Caco-2 (cell line): ENCODE measurements at regions not wholly inside any gene's neighbourhood (a gene's known extent, or its start where the extent isn't known, plus 50 kb on each side); places are given as distances from the start of the nearest gene placed in this dataset.

Experiments used
- BruUV-seq: library from RNA; stranded (reverse); fragments of 400-500 nt; replicated peaks from 2 replicates; lab custom pipeline; 2021; lab: Mats Ljungman, UMichigan
- CTCF ChIA-PET: fragments of 300-600 bp; sonication (Branson Sonifier 250); formaldehyde crosslinking; loops from one replicate; lab custom pipeline; 2022; ENCODE audit warnings: antibody characterized with exemption; lab: Charles Lee
- POLR2A ChIA-PET: fragments of 300-600 bp; sonication (Branson Sonifier 250); formaldehyde crosslinking; loops from one replicate; lab custom pipeline; 2022; ENCODE audit warnings: antibody characterized with exemption; lab: Charles Lee
- DNase-seq, 2 experiments: peaks; one replicate each; pipeline versions ENCODE4 v3.0.0 to v3.0.0-alpha.2; 2020 to 2022
- H3K27me3 ChIP-seq: replicated peaks from 2 replicates; pipeline ENCODE4 v1.6.0; 2011; ENCODE audit warnings: low read length; ENCODE audit not compliant: control insufficient read depth, insufficient read depth
- H3K36me3 ChIP-seq: 2 replicates; pipeline ENCODE4 v1.5.1; 2011; ENCODE audit warnings: low read length; ENCODE audit not compliant: control insufficient read depth, insufficient read depth
- H3K4me1 ChIP-seq: fragments of 250-450 bp; sonication (Bioruptor Pico); 2 replicates; pipeline ENCODE4 v1.5.1; 2020; ENCODE audit warnings: mild to moderate bottlenecking
- H3K4me3 ChIP-seq: 2 replicates; pipeline ENCODE4 v1.5.1; 2011; ENCODE audit warnings: low read depth, mild to moderate bottlenecking, control low read depth, low read length
- H3K9me3 ChIP-seq: fragments of 250-450 bp; sonication (Bioruptor Pico); 2 replicates; pipeline ENCODE4 v1.5.1; 2020; ENCODE audit warnings: mild to moderate bottlenecking, moderate library complexity
- H3K27ac Mint-ChIP-seq: one replicate; pipeline ENCODE4 v1.8.0; 2022; ENCODE audit warnings: mixed read lengths; ENCODE audit not compliant: unreplicated experiment
- H3K27me3 Mint-ChIP-seq: one replicate; pipeline ENCODE4 v1.8.0; 2022; ENCODE audit warnings: mixed read lengths; ENCODE audit not compliant: insufficient read depth, unreplicated experiment
- H3K36me3 Mint-ChIP-seq: one replicate; pipeline ENCODE4 v1.8.0; 2022; ENCODE audit warnings: mild to moderate bottlenecking, mixed read lengths; ENCODE audit not compliant: insufficient read depth, unreplicated experiment
- H3K4me1 Mint-ChIP-seq: one replicate; pipeline ENCODE4 v1.8.0; 2022; ENCODE audit warnings: low read depth, mixed read lengths; ENCODE audit not compliant: unreplicated experiment
- H3K4me3 Mint-ChIP-seq: one replicate; pipeline ENCODE4 v1.8.0; 2022; ENCODE audit warnings: mild to moderate bottlenecking, moderate library complexity, mixed read lengths; ENCODE audit not compliant: unreplicated experiment
- H3K9me3 Mint-ChIP-seq: one replicate; pipeline ENCODE4 v1.8.0; 2022; ENCODE audit warnings: mixed read lengths; ENCODE audit not compliant: unreplicated experiment
- intact Hi-C: fragments of 100-400 bp; cut with micrococcal nuclease; formaldehyde crosslinking; loops from one replicate; pipeline ENCODE4 v1.10.0; 2022; ENCODE audit not compliant: unreplicated experiment
- TF ChIP-seq, protein P1 (sequence below), 2 experiments: fragments of 200-600 bp in 1 of 2; IDR thresholded peaks; 1 replicate in 1 of 2; 2 replicates in 1 of 2; pipeline versions ENCODE4 v1.5.1 to v1.8.0; 2011 to 2022; ENCODE audit warnings: antibody characterized with exemption in 1 of 2, control low read depth in 1 of 2, inconsistent platforms in 1 of 2, low read depth in 1 of 2, low read length in 1 of 2, mild to moderate bottlenecking in 1 of 2, moderate library complexity in 1 of 2; ENCODE audit not compliant: insufficient read depth in 1 of 2, severe bottlenecking in 1 of 2, unreplicated experiment in 1 of 2

GRCh38 chr13:38415233-38415632 lies 65.6 kb downstream of the UFM1 start:
- TF ChIP-seq, protein P1, sequence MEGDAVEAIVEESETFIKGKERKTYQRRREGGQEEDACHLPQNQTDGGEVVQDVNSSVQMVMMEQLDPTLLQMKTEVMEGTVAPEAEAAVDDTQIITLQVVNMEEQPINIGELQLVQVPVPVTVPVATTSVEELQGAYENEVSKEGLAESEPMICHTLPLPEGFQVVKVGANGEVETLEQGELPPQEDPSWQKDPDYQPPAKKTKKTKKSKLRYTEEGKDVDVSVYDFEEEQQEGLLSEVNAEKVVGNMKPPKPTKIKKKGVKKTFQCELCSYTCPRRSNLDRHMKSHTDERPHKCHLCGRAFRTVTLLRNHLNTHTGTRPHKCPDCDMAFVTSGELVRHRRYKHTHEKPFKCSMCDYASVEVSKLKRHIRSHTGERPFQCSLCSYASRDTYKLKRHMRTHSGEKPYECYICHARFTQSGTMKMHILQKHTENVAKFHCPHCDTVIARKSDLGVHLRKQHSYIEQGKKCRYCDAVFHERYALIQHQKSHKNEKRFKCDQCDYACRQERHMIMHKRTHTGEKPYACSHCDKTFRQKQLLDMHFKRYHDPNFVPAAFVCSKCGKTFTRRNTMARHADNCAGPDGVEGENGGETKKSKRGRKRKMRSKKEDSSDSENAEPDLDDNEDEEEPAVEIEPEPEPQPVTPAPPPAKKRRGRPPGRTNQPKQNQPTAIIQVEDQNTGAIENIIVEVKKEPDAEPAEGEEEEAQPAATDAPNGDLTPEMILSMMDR (IDR thresholded peaks at IDR 0.05; ENCODE audit: insufficient read depth in 1 of 2, low read depth in 1 of 2, low read length in 1 of 2, severe bottlenecking in 1 of 2, unreplicated experiment in 1 of 2) = no peak
- H3K4me1 Mint-ChIP-seq = no peaks in the 10 kb centered on the region
- POLR2A ChIA-PET = no interaction called here
- H3K4me3 ChIP-seq = no peak overlapping the region
- CTCF ChIA-PET = no interaction called here
- H3K9me3 ChIP-seq = no peaks in the 10 kb centered on the region; the same call in 1 of the 2 replicates
- no peak overlapping the region for H3K27ac Mint-ChIP-seq
- H3K4me1 ChIP-seq = no peaks in the 10 kb centered on the region
- H3K27me3 ChIP-seq = no peaks in the 10 kb centered on the region
- no peaks in the 10 kb centered on the region for H3K27me3 Mint-ChIP-seq
- H3K9me3 Mint-ChIP-seq = no peaks in the 10 kb centered on the region
- H3K36me3 ChIP-seq = no peaks in the 10 kb centered on the region
- H3K4me3 Mint-ChIP-seq = no peak overlapping the region
- no peaks in the 10 kb centered on the region for H3K36me3 Mint-ChIP-seq
- DNase-seq = no peak
- BruUV-seq = no TSS peak
- intact Hi-C loops = loop anchor here (10.0 kb wide), 2 partner anchors 190 to 360 kb away; no protein-coding TSS in a partner anchor

- DNase-seq = no peak
- no peaks in the 10 kb centered on the region for H3K4me1 Mint-ChIP-seq
- H3K27ac Mint-ChIP-seq = no peak overlapping the region
- intact Hi-C loops = loop anchor here (1.0 to 10.0 kb wide), 4 partner anchors 52 to 362 kb away; no protein-coding TSS in a partner anchor
- no peaks in the 10 kb centered on the region for H3K4me1 ChIP-seq
- H3K9me3 Mint-ChIP-seq = no peaks in the 10 kb centered on the region
- H3K27me3 ChIP-seq = no peaks in the 10 kb centered on the region
- ChIA-PET POLR2A (no interaction called here), CTCF (no interaction called here)
- no TSS peak for BruUV-seq
- TF ChIP-seq, protein P1 (IDR thresholded peaks at IDR 0.05; ENCODE audit: insufficient read depth in 1 of 2, low read depth in 1 of 2, low read length in 1 of 2, severe bottlenecking in 1 of 2, unreplicated experiment in 1 of 2) = no peak
- no peaks in the 10 kb centered on the region for H3K9me3 ChIP-seq
- H3K36me3 Mint-ChIP-seq = no peaks in the 10 kb centered on the region
- H3K4me3 ChIP-seq = no peak overlapping the region
- H3K36me3 ChIP-seq = no peaks in the 10 kb centered on the region
- H3K27me3 Mint-ChIP-seq = no peaks in the 10 kb centered on the region
- no peak overlapping the region for H3K4me3 Mint-ChIP-seq
Measured at GRCh38 chr13:38417241-38417640, 67.6 kb downstream of the UFM1 start.

DNA sequence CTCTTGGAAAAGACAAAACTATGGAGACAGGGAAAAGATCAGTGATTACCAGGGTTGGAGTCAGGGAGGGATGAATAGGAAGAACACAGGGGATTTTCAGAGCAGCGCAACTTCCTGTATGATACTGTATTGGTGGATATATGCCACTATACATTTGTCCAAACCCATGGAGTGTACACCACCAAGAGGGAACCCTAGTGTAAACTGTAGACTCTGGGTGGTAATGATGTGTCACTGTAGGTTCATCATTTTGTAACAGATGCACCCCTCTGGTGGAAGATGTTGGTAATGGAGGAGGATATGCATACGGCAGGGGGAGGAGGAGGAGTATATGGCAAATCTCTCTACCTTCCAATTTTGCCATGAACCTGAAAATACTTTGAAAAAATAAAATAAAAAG lies 68.1 kb downstream of the UFM1 start:
- H3K9me3 Mint-ChIP-seq = no peaks in the 10 kb centered on the region
- BruUV-seq = no TSS peak
- TF ChIP-seq, protein P1 (IDR thresholded peaks at IDR 0.05; ENCODE audit: insufficient read depth in 1 of 2, low read depth in 1 of 2, low read length in 1 of 2, severe bottlenecking in 1 of 2, unreplicated experiment in 1 of 2) = peak; percentile 60 to 69
- H3K4me1 Mint-ChIP-seq = no peaks in the 10 kb centered on the region
- H3K27ac Mint-ChIP-seq = no peak overlapping the region
- no peaks in the 10 kb centered on the region for H3K4me1 ChIP-seq
- DNase-seq = peak; percentile 55 to 68
- ChIA-PET POLR2A (no interaction called here), CTCF (no interaction called here)
- no peak overlapping the region for H3K4me3 Mint-ChIP-seq
- H3K4me3 ChIP-seq = no peak overlapping the region
- H3K36me3 ChIP-seq = no peaks in the 10 kb centered on the region
- no peaks in the 10 kb centered on the region for H3K36me3 Mint-ChIP-seq
- H3K9me3 ChIP-seq = no peaks in the 10 kb centered on the region
- no peaks in the 10 kb centered on the region for H3K27me3 Mint-ChIP-seq
- intact Hi-C loops = loop anchor here (1.0 to 10.0 kb wide), 5 partner anchors 22 to 363 kb away; no protein-coding TSS in a partner anchor
- H3K27me3 ChIP-seq = no peaks in the 10 kb centered on the region
